VCaP (cell line): ENCODE measurements at regions not wholly inside any gene's neighbourhood (a gene's known extent, or its start where the extent isn't known, plus 50 kb on each side); places are given as distances from the start of the nearest gene placed in this dataset.
"Not testable (repeated sequence)": the region's sequence is repeated elsewhere in the genome, so short reads cannot be mapped to it uniquely, and the experiment has no call there.

Experiments
- H3K27ac ChIP-seq: fragments of 450-650 bp; 2 replicates; pipeline ENCODE4 v1.5.1; 2017
- CTCF ChIP-seq: fragments of 450-650 bp; conservative IDR thresholded peaks from 2 replicates; pipeline ENCODE4 v1.5.1; 2017; ENCODE audit warnings: mild to moderate bottlenecking, moderate library complexity

- H3K27ac ChIP-seq: no peak overlapping the region
- no peak for TF ChIP-seq CTCF
Observed at GRCh38 chr18:56445422-56445821, 193.0 kb downstream of the TXNL1 start.

GRCh38 chr18:56444201-56444600, 194.2 kb downstream of the TXNL1 start:
- H3K27ac ChIP-seq: no peak overlapping the region
- TF ChIP-seq CTCF: no peak

- no peak overlapping the region for H3K27ac ChIP-seq
- TF ChIP-seq CTCF: no peak
Observed at GRCh38 chr18:56443166-56443907, 195.1 kb downstream of the TXNL1 start.

GRCh38 chr18:56438480-56438879, 199.9 kb downstream of the TXNL1 start:
- not testable (repeated sequence) for H3K27ac ChIP-seq

GRCh38 chr18:56436651-56437050, 201.7 kb downstream of the TXNL1 start:
- H3K27ac ChIP-seq: no peak overlapping the region
- TF ChIP-seq CTCF: no peak

GRCh38 chr18:56433919-56434318, 204.5 kb downstream of the TXNL1 start:
- H3K27ac ChIP-seq: no peak overlapping the region
- no peak for TF ChIP-seq CTCF

- TF ChIP-seq CTCF: no peak
Observed at GRCh38 chr18:56431551-56431950, 206.8 kb downstream of the TXNL1 start.

GRCh38 chr18:56423626-56424025, 214.8 kb downstream of the TXNL1 start:
- no peak for TF ChIP-seq CTCF
- H3K27ac ChIP-seq: no peak overlapping the region

More at GRCh38 chr18:56431551-56431950, 206.8 kb downstream of the TXNL1 start:
- no peak overlapping the region for H3K27ac ChIP-seq
